HTR-8/SVneo (cell line): ENCODE measurements at regions not wholly inside any gene's neighbourhood (a gene's known extent, or its start where the extent isn't known, plus 50 kb on each side); places are given as distances from the start of the nearest gene placed in this dataset.
"Not testable (repeated sequence)": the region's sequence is repeated elsewhere in the genome, so short reads cannot be mapped to it uniquely, and the experiment has no call there.

Source experiments
- DNase-seq: peaks from one replicate; pipeline ENCODE4 v3.0.0; 2011; ENCODE audit warnings: low spot score, mixed read lengths; ENCODE audit not compliant: insufficient read length
- FAIRE-seq: peaks from 2 replicates; lab custom pipeline; 2011; peaks lifted over from hg19 to GRCh38; lab: Jason Lieb, UNC

DNA sequence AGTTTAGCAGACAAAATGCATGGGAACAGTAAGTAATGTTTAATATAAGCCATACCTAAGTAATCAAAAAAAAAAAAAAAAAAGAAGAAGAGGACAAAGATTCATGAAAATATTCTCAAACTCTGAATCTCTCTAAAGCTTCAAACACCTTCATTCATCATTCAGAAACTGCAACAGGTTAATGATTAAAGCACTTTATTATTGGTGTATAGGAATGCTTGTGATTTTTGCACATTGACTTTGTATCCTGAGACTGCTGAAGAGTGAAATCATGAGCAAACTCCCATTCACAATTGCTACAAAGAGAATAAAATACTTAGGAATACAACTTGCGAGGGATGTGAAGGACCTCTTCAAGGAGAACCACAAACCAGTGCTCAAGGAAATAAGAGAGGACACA is 278.4 kb upstream of the DCN start:
- FAIRE-seq = no peak
- DNase-seq = no peak

DNA sequence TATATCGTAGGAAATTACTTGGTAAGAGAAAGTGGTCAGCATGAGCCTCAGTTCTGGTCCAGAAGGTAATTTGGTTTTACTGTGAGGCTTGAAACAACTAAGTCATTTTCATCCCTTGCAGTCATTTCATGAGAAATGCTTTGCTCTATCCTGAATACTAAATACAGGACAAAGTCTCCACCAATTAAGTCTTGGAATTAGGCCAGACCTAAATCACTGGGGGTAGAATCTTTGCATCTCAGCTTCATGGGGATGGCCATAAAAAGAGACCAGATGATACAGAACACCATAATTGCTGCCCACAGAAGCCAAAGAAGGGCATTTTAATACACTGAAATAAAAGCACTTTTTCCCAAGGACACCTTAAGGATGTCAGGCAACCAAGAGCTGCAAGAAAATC is 277.9 kb upstream of the DCN start:
- DNase-seq = no peak
- FAIRE-seq = no peak

DNA sequence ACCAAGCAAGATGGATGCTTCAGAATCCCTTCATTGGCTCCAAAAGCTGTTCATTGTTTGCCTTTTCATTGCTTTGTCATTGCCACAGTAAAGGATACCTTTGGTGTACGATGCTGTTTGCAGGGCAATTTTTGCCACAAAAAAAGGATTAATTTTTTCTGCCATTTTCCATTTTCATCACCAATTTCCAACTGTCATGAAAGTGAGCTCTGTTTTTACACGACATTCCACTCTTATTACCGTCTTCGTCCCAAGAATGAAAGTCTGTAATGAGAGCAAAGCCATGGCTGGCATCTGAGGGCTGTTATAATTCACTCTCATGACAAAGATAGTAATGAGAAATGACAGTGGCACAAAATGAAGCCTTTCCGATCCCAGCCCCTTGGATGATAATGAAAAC is 272.7 kb upstream of the DCN start:
- DNase-seq (no peak), FAIRE-seq (no peak)

DNA sequence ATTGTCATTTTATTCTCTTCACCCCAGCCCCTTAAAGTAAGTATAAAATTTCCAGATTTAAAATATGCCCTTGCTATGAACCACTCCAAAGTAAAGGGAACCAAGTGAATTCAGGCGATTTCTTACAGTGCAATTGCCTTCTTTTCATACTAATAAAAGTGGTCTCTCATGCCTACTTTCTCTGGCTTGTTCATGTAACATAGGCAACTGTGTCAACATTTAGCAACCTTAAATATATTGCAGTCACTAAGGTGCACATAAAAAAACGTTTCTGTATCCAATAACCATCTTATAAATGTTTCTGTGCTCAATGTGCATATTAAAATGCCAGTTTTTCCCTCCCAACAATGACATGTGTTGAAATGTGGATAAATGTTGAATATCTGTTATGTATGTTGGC is 271.6 kb upstream of the DCN start:
- no peak for FAIRE-seq
- DNase-seq = no peak

DNA sequence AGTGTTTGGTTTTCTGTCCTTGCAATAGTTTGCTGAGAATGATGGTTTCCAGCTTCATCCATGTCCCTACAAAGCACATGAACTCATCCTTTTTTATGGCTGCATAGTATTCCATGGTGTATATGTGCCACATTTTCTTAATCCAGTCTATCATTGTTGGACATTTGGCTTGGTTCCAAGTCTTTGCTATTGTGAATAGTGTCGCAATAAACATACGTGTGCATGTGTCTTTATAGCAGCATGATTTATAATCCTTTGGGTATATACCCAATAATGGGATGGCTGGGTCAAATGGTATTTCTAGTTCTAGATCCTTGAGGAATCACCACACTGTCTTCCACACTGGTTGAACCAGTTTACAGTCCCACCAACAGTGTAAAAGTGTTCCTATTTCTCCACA is 269.8 kb upstream of the DCN start:
- not testable (repeated sequence) for FAIRE-seq

DNA sequence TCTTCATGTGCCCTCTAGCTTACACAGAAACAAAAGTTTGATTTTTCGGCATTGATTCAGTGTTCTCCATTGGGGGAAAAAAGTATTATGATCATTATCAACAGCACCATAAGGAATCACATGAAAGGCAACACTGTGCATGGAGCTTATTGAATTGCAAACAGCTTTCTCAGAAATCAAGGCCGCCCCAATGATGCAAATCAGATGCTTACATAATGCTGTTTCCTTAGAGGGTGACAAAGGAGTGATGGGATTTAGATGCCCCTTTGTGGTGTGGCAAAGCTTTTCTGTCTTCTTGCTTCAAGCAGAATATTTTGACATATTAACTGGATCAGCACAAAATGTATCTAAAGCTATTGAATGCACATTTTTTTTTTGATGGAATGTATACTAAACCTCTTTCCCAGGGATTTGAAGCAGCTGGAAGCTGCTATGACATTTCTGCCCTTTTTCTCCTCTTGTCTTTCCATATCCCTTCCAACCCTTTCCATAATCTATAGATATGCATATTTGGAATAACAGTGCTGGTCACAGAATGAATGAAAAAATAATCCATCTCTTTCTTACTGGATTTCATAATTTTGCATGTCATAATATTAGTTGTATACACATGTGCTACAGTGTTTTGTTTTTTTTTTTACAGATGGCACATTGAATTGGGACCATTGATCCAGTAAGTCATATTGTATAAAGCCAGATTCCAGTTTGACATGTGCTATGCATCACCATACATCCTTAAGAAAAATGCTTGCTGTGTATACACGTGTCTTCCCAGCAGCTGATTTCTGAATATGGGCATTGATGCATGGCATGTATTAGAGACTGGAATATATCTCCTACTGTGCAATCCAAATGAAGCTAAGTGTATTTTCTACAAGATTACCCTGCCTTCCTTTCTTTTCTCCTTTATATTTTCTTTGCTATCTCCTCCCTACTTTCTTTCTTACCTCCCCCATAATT is 259.7 kb upstream of the DCN start:
- FAIRE-seq (no peak), DNase-seq (no peak)

More for the DNA sequence above, 269.8 kb upstream of the DCN start:
- DNase-seq = not testable (repeated sequence)

DNA sequence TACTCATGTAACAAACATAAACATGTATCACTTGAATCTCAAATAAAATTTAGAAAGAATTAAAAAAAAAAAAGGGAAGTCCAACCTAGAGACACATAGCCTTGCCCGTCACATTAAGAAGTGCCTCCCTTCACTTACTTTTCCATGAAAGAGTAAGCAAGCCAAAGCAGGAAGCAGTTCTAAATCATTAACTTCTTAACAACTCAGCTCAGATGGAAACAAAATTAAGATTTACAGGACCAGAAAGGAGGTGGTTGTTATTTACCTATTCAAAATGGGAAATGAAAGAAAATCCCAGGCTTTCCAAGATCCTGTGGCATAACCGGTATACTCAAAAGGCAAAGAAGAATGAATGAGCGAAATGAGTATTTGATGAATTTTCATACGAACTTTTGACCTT is 258.6 kb upstream of the DCN start:
- DNase-seq = no peak
- FAIRE-seq = no peak

DNA sequence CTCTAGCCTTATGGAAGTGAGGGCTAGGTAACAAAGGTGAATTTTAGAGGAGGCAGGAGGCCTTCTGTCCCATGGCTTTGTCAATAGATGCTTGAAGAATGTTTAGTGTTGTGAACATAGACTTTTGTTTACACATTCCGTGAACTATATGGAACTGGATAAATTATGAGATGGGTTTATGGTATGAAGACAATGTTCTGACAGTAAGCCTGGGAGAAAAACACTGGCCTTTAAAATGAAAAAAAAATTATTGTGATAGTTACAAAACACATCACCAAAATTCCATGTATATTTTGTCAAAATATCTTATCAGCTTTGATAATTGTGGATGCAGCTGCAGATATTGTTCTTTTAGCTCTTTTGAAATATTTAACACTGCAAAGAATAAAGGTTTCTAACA is 251.5 kb upstream of the DCN start:
- DNase-seq = no peak
- FAIRE-seq = no peak

DNA sequence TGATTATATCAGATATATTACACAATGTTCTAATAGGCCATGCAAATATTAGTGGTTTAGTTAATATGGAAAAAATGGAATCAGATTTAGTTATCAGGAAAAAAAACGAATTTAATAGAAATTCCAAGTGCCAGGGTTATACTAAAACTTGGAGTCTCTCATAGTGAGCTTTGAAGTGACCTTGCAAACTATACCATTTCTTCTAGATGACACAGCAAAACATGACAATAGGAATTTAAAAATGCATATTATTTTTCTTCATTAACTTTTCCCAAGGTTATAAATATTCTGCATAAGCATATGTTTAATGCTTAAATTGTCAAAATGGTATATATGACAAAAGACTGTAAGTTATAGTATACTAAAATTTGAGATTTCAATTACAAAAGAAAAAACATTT is 250.1 kb upstream of the DCN start:
- FAIRE-seq (no peak), DNase-seq (no peak)

DNA sequence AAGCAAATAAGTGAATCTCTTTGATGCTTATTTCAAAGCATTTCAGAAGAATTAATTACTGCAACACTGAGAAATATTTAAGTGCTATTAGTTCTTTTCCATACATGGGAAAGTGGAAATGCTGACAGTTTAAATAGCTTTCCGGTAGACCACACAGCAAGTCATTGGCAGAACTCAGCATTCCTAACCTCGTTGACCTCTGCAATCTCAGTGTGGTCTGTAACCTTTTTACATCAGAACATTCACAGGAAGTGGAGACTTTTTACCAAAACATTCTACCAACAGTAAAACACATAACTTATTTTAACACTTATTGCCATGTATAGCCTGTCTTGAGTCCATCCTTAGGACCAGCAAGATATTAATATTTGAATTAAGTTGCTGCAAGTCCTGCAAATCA is 249.5 kb upstream of the DCN start:
- DNase-seq (no peak), FAIRE-seq (peak; percentile 36)

DNA sequence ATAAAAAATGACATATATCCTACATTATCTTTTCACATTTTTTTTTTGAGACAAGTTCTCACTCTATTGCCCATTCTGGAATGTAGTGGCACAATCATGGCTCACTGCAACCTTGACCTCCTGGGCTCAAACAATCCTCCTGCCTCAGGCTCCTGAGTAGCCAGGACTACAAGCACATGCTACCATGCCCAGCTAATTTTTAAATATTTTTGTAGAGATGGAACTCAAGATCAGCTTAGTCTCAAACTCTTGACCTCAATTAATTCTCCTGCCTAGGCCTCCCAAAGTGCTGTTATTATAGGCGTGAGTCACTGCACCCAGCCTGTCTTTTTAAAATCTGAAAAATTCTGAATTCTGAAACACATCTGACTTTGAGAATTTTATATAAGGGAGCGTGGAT is 241.9 kb upstream of the DCN start:
- no peak for FAIRE-seq
- no peak for DNase-seq

DNA sequence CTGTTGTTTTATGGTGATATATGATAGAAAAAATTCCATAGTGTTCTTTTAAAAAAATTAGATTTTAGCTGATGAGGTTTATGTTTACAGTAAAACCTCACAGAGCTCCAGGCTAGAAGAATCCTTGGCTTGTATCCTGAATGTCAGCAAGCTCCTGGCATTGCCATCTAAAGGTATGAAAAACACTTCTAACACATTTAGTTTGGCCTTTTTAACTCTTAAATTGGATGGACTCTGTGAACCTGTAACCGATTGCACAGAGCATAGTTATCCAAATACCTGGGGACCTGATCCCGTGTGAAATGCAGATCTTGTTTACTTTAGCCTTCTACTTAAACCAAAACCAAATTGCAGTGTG is 241.1 kb upstream of the DCN start:
- FAIRE-seq (no peak), DNase-seq (no peak)

DNA sequence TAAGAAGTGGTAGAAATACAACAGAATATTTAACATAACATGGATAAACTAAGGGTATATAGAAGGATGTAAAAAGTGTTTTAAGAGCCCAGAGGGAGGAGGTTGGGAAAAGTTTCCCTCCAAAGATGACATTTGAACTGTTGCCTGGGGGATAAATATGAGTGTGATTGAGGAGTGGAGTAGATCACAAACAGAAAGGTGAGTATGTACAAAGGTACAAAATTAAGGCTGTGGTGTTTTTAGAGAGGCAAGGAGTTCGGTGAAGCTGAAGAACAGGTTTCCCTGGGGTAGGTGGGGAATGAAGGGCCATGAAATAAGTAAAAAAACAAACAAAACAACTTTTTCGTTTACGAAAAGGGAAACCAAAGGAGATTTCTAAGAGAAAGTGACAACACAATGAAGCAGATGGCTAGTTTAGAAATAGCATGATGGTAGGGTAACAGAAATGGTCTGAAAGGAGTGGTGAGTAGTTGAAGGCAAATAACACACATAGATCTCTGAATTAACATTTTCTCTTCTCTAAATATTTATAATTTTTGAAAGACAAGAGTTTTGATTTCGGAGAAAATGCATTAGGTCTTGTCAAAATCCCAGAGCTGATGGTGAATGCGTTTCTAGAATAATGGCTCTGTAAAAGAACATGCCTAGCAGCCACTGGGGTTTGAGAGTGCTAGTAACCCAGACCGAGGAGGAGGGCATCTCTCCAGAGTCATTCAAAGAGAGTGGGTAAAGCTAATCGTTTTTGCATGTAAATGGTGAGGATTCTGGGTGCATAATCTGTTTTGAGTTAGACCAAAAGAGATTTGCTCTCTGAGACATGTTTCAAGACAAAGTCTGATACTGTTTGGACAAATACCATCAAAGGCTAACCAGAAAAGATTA is 240.4 kb upstream of the DCN start:
- DNase-seq (no peak), FAIRE-seq (no peak)

DNA sequence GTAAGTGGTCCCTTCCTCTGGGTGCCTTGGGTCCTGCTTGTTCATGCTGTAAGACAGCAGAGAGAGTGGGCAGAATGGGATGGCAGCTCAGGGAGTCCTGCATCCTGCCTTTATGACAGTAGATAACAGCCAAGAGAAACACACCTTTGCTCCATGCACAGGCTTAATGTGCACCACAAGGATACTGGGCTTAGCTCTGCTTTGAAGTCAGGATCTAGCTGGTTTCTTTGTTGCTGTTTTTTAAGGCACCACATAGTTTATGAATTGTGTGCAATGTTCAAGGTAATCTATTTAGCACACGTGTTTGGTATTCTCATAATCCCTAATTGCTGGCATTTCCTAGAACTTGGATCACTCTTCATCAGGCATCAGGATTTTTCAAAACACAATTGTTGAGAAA is 239.5 kb upstream of the DCN start:
- FAIRE-seq = no peak

DNA sequence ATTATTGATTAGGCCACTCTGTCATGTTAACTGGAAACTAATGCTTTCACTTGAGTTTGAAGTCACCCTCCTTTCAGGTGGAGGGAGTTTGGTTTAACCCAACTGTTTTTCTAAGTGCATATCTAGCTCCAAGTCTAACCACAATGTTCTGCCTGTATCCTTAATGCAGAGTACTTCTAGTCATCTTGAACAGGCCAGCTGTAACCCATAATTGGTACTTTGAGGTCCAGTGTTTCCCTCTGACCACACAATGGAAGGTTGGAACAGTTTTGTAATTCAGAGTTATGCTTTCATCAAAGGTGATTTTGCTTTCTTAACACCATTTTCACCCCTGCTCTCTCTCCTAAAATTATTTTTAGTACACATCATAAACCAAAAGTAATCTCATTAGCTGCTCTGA is 237.2 kb upstream of the DCN start:
- no peak for FAIRE-seq
- no peak for DNase-seq

More for the DNA sequence above, 239.5 kb upstream of the DCN start:
- no peak for DNase-seq

DNA sequence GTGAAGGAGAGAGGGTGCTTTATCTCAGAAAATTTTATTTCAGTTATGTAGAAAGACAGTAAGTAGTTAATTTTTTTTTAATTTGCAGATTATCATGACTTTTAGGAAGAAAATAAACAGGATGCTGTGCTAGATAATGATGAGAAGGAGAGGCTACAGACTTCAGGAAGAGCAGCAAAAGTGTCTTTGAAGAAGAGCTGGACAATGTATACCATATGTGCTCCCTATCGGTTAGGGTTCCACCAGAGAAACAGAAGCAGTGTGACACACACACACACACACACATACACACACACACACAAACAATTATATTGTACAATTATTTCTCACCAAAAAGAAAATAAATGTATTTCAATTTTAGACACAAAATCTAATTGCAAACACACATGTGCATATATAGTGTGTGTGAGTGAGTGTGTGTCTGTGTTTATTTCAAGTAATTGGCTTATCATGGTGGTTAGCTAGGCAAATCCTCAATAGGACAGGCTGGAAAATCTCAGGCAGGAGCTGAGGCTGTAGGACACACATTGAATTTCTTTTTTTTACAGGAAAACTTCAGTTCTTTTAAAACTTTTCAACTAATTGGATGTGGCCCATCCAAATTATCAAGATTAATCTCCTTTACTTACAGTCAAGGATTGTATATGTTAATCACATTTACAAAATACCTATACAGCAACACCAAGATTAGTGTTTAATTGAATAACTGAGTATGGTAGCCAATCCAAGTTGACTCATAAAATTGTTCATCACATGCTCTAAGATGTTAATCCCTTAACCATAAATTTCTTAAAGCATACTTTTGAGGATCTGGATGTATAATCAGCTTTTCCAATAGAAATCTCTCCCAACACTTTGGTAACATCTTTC is 235.8 kb upstream of the DCN start:
- FAIRE-seq (no peak), DNase-seq (no peak)

DNA sequence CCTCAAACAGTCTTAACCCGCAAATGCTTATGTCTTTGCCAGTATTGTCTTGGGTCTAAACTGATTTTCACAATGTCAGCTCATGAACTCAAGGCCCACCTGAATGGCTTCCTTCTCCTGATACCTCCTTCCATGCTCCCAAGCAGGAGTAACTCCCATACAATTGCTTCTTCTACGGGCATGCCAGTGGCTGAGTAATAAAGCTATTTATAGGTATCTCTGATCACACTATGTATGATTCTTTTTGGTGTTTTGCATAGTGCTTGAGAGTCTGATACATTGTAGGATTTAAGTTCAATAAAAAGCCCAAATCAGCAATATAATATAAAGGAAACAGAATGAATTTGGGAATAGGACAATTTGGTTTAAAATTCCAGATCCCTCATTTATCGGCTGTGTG is 235.0 kb upstream of the DCN start:
- FAIRE-seq (no peak), DNase-seq (no peak)

DNA sequence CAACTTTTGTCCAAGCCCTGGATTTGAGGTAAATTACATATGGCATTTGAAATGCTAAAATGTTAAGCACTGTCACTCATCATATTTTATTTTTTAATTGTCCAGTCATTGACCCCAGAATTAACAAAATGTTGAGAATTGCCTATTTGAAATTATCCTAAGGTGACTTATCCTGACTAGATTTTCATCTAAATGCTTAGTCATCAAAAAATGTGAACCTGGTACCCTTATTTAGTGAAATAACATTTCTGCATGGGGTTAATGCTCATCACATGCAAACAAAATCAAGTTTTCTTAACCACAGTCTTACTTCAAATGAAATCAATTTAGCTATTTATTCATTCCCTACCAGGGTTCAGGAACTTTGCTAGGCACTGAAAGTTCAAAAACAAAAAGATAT is 232.0 kb upstream of the DCN start:
- DNase-seq (no peak), FAIRE-seq (no peak)

DNA sequence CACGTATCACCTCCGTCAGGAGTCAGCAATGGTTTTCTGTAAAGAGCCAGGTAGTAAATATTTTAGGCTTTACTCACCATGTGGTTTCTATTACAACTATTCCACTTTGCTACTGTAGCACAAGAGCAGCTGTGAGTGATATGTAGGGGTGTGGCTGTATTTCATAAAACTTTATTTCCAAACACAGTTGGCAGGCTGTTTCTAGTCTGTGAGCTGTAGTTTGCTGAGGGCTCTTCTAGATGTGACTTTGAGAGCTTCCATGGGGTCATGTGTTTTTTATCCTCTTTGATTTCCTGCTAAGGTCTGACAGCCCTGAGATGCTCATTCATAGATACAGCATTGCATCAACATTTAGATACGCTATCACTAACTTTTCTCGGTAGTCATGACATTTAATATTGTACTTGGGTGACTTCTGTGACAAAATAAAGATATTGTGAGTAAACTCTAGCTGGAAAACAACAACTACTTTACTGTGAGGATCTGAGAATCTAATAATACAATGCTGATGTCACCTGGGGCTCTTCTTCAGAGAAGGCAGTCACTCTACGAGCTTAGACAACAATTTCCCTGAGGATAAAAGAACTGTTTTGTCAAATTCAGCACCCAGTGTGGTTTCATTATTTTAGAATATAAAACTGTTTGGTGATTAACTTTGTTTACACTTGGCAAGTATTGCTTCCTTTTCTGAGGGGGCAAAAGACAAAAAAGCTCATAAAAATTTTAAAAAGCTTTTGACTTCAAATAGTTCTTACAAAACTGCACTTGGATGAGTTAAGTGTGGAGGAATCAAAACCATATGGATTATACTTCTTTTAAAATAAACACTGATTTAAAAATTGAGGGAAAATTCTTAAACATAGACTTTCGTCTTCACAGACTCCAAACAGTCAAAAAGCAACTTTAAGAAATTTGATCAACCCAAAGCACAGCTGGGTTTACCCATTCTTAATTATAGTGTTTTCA is 231.2 kb upstream of the DCN start:
- FAIRE-seq = no peak

More for the DNA sequence above, 231.2 kb upstream of the DCN start:
- peak; percentile 12 for DNase-seq
